Choroid plexus epithelial cell (primary cell): ENCODE measurements at regions not wholly inside any gene's neighbourhood (a gene's known extent, or its start where the extent isn't known, plus 50 kb on each side); places are given as distances from the start of the nearest gene placed in this dataset.

ENCODE experiments used
- DNase-seq: peaks from one replicate; pipeline ENCODE4 v3.0.0-alpha.2; 2010; ENCODE audit warnings: low read depth
- H3K4me3 ChIP-seq: 2 replicates; pipeline ENCODE4 v1.5.1; 2011; ENCODE audit warnings: low read depth, mild to moderate bottlenecking, control low read depth, low read length, moderate library complexity
- TF ChIP-seq, protein P1 (sequence below): conservative IDR thresholded peaks from 2 replicates; pipeline ENCODE4 v1.5.1; 2011; ENCODE audit warnings: low read depth, mild to moderate bottlenecking, control low read depth, inconsistent platforms, low read length, moderate library complexity

DNA sequence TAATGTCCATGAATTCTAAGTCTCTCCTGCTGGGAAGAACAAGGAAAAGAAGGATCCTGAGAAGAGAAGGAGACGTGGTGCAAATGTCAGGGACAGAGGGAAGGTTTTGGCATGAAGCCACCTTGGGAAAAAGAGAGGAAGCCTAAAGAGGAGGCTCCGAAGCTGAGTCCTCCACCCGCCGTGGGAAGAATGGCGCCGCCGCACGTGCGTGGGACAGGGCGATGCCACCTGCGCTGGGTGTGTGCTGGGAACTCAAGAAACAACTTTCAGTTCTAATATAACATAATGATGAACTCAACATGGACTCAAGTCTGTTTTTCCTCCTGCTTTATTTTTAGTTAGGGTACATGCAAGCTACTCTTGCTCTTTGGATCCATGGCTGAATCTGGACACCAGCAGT, 362.3 kb upstream of the RUNX1 start:
- TF ChIP-seq, protein P1, sequence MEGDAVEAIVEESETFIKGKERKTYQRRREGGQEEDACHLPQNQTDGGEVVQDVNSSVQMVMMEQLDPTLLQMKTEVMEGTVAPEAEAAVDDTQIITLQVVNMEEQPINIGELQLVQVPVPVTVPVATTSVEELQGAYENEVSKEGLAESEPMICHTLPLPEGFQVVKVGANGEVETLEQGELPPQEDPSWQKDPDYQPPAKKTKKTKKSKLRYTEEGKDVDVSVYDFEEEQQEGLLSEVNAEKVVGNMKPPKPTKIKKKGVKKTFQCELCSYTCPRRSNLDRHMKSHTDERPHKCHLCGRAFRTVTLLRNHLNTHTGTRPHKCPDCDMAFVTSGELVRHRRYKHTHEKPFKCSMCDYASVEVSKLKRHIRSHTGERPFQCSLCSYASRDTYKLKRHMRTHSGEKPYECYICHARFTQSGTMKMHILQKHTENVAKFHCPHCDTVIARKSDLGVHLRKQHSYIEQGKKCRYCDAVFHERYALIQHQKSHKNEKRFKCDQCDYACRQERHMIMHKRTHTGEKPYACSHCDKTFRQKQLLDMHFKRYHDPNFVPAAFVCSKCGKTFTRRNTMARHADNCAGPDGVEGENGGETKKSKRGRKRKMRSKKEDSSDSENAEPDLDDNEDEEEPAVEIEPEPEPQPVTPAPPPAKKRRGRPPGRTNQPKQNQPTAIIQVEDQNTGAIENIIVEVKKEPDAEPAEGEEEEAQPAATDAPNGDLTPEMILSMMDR: no peak
- no peak overlapping the region for H3K4me3 ChIP-seq
- DNase-seq: no peak

DNA sequence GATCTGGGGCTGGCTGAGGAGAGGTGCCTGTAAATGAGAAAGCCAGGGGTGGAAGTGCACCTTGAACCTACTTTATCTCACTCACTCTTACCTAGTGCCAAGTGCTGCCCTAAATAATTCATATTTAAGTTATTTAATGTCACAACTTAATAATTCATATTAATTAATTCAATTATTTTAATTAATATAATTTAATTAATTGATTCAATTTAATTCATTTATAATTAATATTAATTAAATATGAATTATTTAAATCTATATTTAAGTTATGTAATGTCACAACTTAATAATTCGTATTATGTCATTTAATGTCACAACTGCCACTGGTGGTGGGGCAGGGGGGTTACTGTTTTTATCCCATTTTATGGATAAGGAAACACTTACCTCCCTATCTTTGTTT, 361.6 kb upstream of the RUNX1 start:
- TF ChIP-seq, protein P1: no peak
- no peak overlapping the region for H3K4me3 ChIP-seq
- DNase-seq: no peak

DNA sequence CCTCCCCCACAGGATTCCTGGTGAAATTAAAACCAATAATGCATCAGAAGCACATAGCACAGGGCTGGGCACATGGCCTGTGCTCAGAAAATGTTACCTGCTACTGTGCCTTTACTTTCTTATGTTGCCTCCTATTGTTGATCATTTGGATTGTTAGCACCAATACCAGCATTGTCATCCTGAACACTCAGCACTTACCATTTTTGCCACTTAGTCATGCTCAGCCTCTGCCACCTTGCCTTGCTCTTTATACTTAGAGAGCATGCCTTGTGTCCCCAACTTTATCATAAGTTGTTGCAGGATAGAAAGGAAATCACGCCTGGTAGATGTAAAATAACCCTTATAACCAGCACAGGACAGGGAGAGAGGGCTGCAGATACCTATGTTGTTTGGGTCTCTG, 361.0 kb upstream of the RUNX1 start:
- TF ChIP-seq, protein P1: no peak
- no peak for DNase-seq

DNA sequence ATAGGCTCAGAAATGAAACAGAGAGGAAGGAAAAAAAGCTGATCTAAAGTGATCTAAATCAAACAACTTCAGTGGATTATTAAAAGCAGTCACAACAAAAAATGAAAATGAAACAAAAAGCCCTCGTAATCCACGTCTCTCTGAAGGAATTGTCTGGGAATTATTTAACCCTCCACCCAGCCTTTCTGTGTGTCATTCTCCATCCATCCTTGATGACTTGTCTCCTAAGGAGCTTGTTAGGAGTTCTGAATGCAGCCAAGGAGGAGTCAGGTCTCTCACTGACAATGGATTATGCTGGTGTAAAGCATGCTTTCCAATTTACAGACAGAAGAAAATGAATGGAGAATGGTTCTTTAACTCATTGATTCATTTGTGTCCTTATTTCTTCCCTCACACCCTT, 359.3 kb upstream of the RUNX1 start:
- H3K4me3 ChIP-seq: no peak overlapping the region
- TF ChIP-seq, protein P1: no peak
- no peak for DNase-seq

More for the DNA sequence above, 361.0 kb upstream of the RUNX1 start:
- H3K4me3 ChIP-seq: no peak overlapping the region

DNA sequence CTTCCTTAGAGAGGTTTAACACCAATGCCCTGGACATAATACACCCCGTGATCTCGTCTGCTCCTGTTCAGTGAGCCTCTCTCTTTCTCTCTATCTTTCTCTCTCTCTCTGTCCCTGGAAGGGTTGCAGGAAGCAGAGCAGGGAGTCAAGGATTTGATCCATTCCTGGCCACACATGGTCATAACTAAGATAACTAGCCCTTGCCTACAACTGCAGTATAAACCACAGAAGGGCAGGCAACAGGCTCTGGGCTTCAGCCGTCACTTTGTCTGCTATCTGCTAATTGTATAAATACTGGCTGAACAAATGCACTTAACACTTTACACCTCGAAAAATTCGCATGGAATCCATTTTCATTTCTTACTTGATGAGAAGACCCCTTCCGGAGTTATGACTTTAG, 357.5 kb upstream of the RUNX1 start:
- TF ChIP-seq, protein P1: no peak
- DNase-seq: no peak
- H3K4me3 ChIP-seq: no peak overlapping the region

DNA sequence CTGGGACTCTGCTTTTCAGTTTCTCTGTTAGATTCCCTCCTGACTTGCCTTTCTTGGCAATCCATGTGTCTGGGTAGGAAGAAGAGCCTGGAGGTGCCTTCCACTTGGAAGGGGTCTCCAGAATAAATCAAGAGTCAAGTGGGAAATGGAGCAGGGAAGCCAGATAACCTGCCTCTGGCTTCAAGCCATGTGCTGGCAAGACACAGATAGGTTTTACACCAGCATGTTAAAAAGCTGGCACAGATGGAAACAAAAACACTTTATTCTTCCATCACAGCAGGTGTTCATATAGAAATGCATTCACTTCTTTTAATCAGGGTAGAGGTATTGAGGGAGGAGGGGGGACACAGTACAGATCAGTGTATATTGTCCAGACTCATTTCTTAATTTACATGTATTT, 356.9 kb upstream of the RUNX1 start:
- DNase-seq: no peak
- TF ChIP-seq, protein P1: no peak

DNA sequence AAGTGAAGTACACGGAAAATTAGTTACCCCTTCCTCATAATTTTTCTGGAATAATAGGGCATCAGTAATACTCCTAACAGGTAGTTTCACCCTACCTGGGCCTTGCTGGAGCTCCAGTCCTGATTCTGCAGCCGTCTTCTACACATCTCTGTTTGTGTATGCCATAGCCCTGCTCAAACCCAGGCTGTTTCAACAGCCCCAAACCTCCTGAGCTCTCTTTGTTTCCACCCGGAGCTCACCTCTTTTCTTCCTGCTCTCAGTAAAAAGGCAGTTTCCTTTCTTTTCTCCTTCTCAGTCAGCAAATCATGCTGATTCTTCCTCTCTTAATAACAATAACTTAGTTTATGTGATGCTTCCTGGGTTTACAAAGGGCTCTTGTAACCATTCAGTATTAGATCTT, 355.1 kb upstream of the RUNX1 start:
- TF ChIP-seq, protein P1: no peak

More for the DNA sequence above, 356.9 kb upstream of the RUNX1 start:
- no peak overlapping the region for H3K4me3 ChIP-seq

More for the DNA sequence above, 355.1 kb upstream of the RUNX1 start:
- no peak for DNase-seq
- H3K4me3 ChIP-seq: no peak overlapping the region
